ENCODE measurements at regions not wholly inside any gene's neighbourhood (a gene's known extent, or its start where the extent isn't known, plus 50 kb on each side); places are given as distances from the start of the nearest gene placed in this dataset.

GRCh38 chr15:87502173-87502572 is 754.4 kb downstream of the NTRK3 start:
- TF ChIP-seq CTCF (conservative IDR thresholded peaks at IDR 0.05) (no peak), EZH2 (IDR thresholded peaks at IDR 0.05; ENCODE audit: low read depth) (no peak)

Measured in PC-9 (cell line).